H7 (cell line): ENCODE measurements at regions not wholly inside any gene's neighbourhood (a gene's known extent, or its start where the extent isn't known, plus 50 kb on each side); places are given as distances from the start of the nearest gene placed in this dataset.

Source experiments
- DNase-seq: peaks from one replicate; pipeline ENCODE4 v3.0.0; 2012
- H3K27me3 ChIP-seq: 2 replicates; pipeline ENCODE4 v1.6.0; 2011; ENCODE audit warnings: mild to moderate bottlenecking, low read length; ENCODE audit not compliant: control insufficient read depth, insufficient read depth
- H3K36me3 ChIP-seq: replicated peaks from 2 replicates; pipeline ENCODE4 v1.5.1; 2011; ENCODE audit warnings: low read length; ENCODE audit not compliant: control insufficient read depth, insufficient read depth
- H3K4me3 ChIP-seq: 2 replicates; pipeline ENCODE4 v1.5.1; 2011; ENCODE audit warnings: low read depth, mild to moderate bottlenecking, control low read depth, low read length, moderate library complexity; ENCODE audit not compliant: insufficient read depth

GRCh38 chr7:118111347-118111746, 72.6 kb upstream of the LSM8 start:
- DNase-seq: no peak
- Histone ChIP-seq H3K36me3 (no peaks in the 10 kb centered on the region), H3K27me3 (no peaks in the 10 kb centered on the region), H3K4me3 (no peak overlapping the region)

- Histone ChIP-seq H3K36me3 (no peaks in the 10 kb centered on the region), H3K27me3 (no peaks in the 10 kb centered on the region), H3K4me3 (no peak overlapping the region)
- no peak for DNase-seq
Measured at GRCh38 chr7:118114175-118114574, 69.8 kb upstream of the LSM8 start.

- H3K4me3 ChIP-seq: no peak overlapping the region
- no peaks in the 10 kb centered on the region for H3K27me3 ChIP-seq
- no peaks in the 10 kb centered on the region for H3K36me3 ChIP-seq
- DNase-seq: no peak
Measured at GRCh38 chr7:118129041-118129795, 54.7 kb upstream of the LSM8 start.

GRCh38 chr7:118132764-118133163, 51.2 kb upstream of the LSM8 start:
- no peak overlapping the region for H3K4me3 ChIP-seq
- H3K36me3 ChIP-seq: no peaks in the 10 kb centered on the region

More at GRCh38 chr7:118132764-118133163, 51.2 kb upstream of the LSM8 start:
- no peak for DNase-seq
- H3K27me3 ChIP-seq: no peaks in the 10 kb centered on the region
